OCI-LY1 (cell line): ENCODE measurements at regions not wholly inside any gene's neighbourhood (a gene's known extent, or its start where the extent isn't known, plus 50 kb on each side); places are given as distances from the start of the nearest gene placed in this dataset.

Source experiments
- H2AFZ ChIP-seq: fragments of 200-600 bp; sonication (generic), shearing (Covaris generic); 2 replicates; pipeline ENCODE4 v1.6.0; 2014; ENCODE audit warnings: antibody characterized with exemption, mild to moderate bottlenecking, low read length
- H3F3A ChIP-seq: fragments of 200-600 bp; sonication (generic), shearing (Covaris generic); 2 replicates; pipeline ENCODE4 v1.6.0; 2014; ENCODE audit warnings: mild to moderate bottlenecking, antibody characterized with exemption, low read length, moderate library complexity; ENCODE audit not compliant: insufficient read depth
- H3K27ac ChIP-seq: fragments of 200-600 bp; sonication (generic); 2 replicates; pipeline ENCODE4 v1.5.1; 2014; ENCODE audit warnings: low read length, mixed run types, mild to moderate bottlenecking, low read depth; ENCODE audit not compliant: poor library complexity, severe bottlenecking
- H3K27me3 ChIP-seq: fragments of 200-600 bp; sonication (generic); 2 replicates; pipeline ENCODE4 v1.6.0; 2014; ENCODE audit warnings: antibody characterized with exemption, mild to moderate bottlenecking, low read length, moderate library complexity; ENCODE audit not compliant: insufficient read depth
- H3K36me3 ChIP-seq: fragments of 200-600 bp; sonication (generic); 2 replicates; pipeline ENCODE4 v1.6.1; 2014; ENCODE audit warnings: mild to moderate bottlenecking, antibody characterized with exemption, low read length, moderate library complexity, mixed read lengths; ENCODE audit not compliant: insufficient read depth
- H3K4me1 ChIP-seq: fragments of 200-600 bp; sonication (generic); 2 replicates; pipeline ENCODE4 v1.5.1; 2014; ENCODE audit warnings: mild to moderate bottlenecking, low read length, moderate library complexity; ENCODE audit not compliant: insufficient read depth, severe bottlenecking
- H3K4me2 ChIP-seq: fragments of 200-600 bp; sonication (generic), shearing (Covaris generic); 2 replicates; pipeline ENCODE4 v1.6.1; 2014; ENCODE audit warnings: low read length
- H3K4me3 ChIP-seq: fragments of 200-600 bp; sonication (generic); 2 replicates; pipeline ENCODE4 v1.5.1; 2014; ENCODE audit warnings: low read length, low read depth, mild to moderate bottlenecking, mixed read lengths; ENCODE audit not compliant: poor library complexity, severe bottlenecking
- H3K79me2 ChIP-seq: fragments of 200-600 bp; shearing (Covaris generic); 2 replicates; pipeline ENCODE4 v1.6.1; 2016; ENCODE audit warnings: mixed run types, low read length, mixed read lengths; ENCODE audit not compliant: insufficient read depth
- H3K9ac ChIP-seq: fragments of 200-600 bp; sonication (generic), shearing (Covaris generic); 2 replicates; pipeline ENCODE4 v1.6.1; 2014; ENCODE audit warnings: mild to moderate bottlenecking, low read length, mixed read lengths
- H3K9me2 ChIP-seq: fragments of 200-600 bp; sonication (generic), shearing (Covaris generic); 2 replicates; pipeline ENCODE4 v1.6.1; 2014; ENCODE audit warnings: low read depth, mild to moderate bottlenecking, low read length, mixed read lengths
- H3K9me3 ChIP-seq: fragments of 200-600 bp; shearing (Covaris generic); 2 replicates; pipeline ENCODE4 v1.6.1; 2014; ENCODE audit warnings: low read length, mixed read lengths
- H4K20me1 ChIP-seq: fragments of 200-600 bp; sonication (generic), shearing (Covaris generic); 2 replicates; pipeline ENCODE4 v1.6.0; 2016; ENCODE audit warnings: mild to moderate bottlenecking, low read length; ENCODE audit not compliant: insufficient read depth
- EZH2 ChIP-seq: fragments of 200-600 bp; sonication (generic), shearing (Covaris generic); IDR thresholded peaks from 2 replicates; pipeline ENCODE4 v1.8.0; 2017; ENCODE audit warnings: borderline replicate concordance, mixed run types, mild to moderate bottlenecking, antibody characterized with exemption, low read length, moderate library complexity, mixed read lengths
- TF ChIP-seq, protein P1 (sequence below): fragments of 200-600 bp; sonication (generic), shearing (Covaris generic); IDR thresholded peaks from 2 replicates; pipeline ENCODE4 v1.5.1; 2017; ENCODE audit warnings: mild to moderate bottlenecking, antibody characterized with exemption, low read length, moderate library complexity, mixed read lengths

DNA sequence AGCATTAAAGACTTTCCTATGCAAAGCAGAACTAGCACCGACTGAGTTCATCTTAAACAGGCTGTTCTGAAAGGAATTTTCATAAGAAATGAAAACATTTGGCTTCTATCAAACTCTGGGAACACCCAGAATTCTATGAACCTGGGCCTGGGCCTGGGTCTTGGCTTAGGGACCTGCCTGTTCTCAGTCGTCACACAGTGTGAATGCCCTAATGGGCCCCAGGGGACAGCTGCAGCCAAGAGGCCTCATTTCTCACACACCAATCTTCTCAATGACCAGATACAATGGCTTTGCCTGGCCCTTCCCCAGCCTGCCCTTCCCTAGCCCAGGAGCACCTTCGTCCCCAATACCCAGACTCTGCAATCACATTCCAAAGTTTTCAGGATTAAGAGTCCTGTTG lies 234.9 kb upstream of the ARHGAP20 start:
- Histone ChIP-seq H3K9me2 (no peaks in the 10 kb centered on the region), H3K9ac (no peak overlapping the region), H4K20me1 (no peaks in the 10 kb centered on the region), H3K27ac (no peak overlapping the region), H3K79me2 (no peaks in the 10 kb centered on the region), H3K4me2 (no peak overlapping the region), H3K4me1 (no peaks in the 10 kb centered on the region), H3F3A (no peaks in the 10 kb centered on the region), H3K27me3 (0 out of 2 replicates have a peak, but pooled peaks cover 4% of the 10 kb centered on the region), H2AFZ (no peak overlapping the region), H3K36me3 (no peaks in the 10 kb centered on the region), H3K9me3 (no peaks in the 10 kb centered on the region), H3K4me3 (no peak overlapping the region)
- TF ChIP-seq, protein P1, sequence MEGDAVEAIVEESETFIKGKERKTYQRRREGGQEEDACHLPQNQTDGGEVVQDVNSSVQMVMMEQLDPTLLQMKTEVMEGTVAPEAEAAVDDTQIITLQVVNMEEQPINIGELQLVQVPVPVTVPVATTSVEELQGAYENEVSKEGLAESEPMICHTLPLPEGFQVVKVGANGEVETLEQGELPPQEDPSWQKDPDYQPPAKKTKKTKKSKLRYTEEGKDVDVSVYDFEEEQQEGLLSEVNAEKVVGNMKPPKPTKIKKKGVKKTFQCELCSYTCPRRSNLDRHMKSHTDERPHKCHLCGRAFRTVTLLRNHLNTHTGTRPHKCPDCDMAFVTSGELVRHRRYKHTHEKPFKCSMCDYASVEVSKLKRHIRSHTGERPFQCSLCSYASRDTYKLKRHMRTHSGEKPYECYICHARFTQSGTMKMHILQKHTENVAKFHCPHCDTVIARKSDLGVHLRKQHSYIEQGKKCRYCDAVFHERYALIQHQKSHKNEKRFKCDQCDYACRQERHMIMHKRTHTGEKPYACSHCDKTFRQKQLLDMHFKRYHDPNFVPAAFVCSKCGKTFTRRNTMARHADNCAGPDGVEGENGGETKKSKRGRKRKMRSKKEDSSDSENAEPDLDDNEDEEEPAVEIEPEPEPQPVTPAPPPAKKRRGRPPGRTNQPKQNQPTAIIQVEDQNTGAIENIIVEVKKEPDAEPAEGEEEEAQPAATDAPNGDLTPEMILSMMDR: no peak
- TF ChIP-seq EZH2: no peak

DNA sequence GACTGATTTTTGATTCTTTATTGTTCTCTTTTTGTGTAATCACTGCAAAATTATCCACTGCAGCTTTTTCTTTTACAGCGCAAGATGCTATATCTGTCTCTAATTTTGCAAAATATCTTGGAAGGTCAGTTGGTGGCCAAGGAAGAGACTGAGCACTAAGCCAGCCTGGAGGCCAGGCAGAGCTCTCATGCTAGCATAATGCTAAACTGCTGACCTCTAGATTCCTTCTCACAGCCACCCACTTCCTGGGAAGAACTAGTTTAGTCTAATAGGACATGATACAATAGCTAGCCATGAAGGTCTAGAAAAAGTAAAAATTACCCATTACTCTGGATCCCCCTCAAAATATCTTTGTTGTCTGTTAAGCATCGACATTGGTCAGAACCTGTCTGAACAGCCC lies 227.2 kb upstream of the ARHGAP20 start:
- H3K36me3 ChIP-seq: no peaks in the 10 kb centered on the region
- H3K9me3 ChIP-seq: no peaks in the 10 kb centered on the region
- TF ChIP-seq EZH2: no peak
- TF ChIP-seq, protein P1: no peak
- no peak overlapping the region for H3K4me2 ChIP-seq
- no peak overlapping the region for H2AFZ ChIP-seq
- no peak overlapping the region for H3K4me3 ChIP-seq
- no peaks in the 10 kb centered on the region for H3K9me2 ChIP-seq
- no peaks in the 10 kb centered on the region for H3F3A ChIP-seq
- H3K79me2 ChIP-seq: no peaks in the 10 kb centered on the region
- H3K27me3 ChIP-seq: 0 out of 2 replicates have a peak, but pooled peaks cover 4% of the 10 kb centered on the region
- no peak overlapping the region for H3K9ac ChIP-seq
- H3K4me1 ChIP-seq: no peaks in the 10 kb centered on the region
- no peak overlapping the region for H3K27ac ChIP-seq
- H4K20me1 ChIP-seq: no peaks in the 10 kb centered on the region

DNA sequence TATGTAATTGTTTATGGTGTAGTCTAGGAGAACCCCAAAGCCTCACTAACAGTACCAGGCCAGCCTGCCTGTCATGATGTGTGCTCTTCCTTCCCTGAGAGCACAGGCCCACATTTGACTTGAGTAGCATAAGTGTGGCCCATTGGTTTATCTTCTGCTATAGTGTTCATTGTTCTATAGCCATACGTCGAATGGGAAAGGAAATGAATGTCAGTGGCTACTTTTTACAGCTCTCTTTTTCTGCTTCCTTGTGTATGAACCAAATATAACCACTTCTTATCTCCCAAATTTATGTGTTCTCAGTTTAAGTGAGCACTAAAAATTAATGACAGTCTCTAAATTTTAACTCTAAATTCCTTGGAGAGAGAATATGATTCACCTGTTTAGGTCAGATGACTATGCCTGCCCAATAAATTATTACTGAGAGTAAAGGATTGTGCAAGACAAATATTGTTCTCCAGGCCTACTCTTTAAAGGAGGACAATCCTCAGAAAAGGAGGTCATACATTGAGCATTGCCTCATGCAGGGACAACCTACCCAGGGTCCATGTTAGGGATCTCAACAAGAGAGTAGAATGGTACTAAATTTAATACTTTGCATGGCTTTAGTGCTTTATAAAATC lies 222.9 kb upstream of the ARHGAP20 start:
- Histone ChIP-seq H3K4me1 (no peaks in the 10 kb centered on the region), H3K9me2 (no peaks in the 10 kb centered on the region), H3K4me2 (no peak overlapping the region), H3K9me3 (no peaks in the 10 kb centered on the region), H3K9ac (no peak overlapping the region), H3K4me3 (no peak overlapping the region), H4K20me1 (no peaks in the 10 kb centered on the region), H3K36me3 (no peaks in the 10 kb centered on the region), H2AFZ (no peak overlapping the region), H3K79me2 (no peaks in the 10 kb centered on the region), H3F3A (no peaks in the 10 kb centered on the region), H3K27me3 (no peaks in the 10 kb centered on the region), H3K27ac (no peak overlapping the region)
- TF ChIP-seq, protein P1: no peak
- no peak for TF ChIP-seq EZH2
